ENCODE measurements at regions not wholly inside any gene's neighbourhood (a gene's known extent, or its start where the extent isn't known, plus 50 kb on each side); places are given as distances from the start of the nearest gene placed in this dataset.
"Not testable (repeated sequence)": the region's sequence is repeated elsewhere in the genome, so short reads cannot be mapped to it uniquely, and the experiment has no call there.

- H3F3A ChIP-seq (ENCODE audit: low read depth) = no peaks in the 10 kb centered on the region
- Mint-ChIP-seq H3K27me3 (ENCODE audit: insufficient read depth, low read depth) (peaks cover 4% of the 10 kb centered on the region), H3K9me3 (no peaks in the 10 kb centered on the region), H3K4me3 (no peak overlapping the region), H3K4me1 (peaks cover 2% of the 10 kb centered on the region), H3K36me3 (no peaks in the 10 kb centered on the region), H3K27ac (no peak overlapping the region)
- H3K36me3 ChIP-seq = no peaks in the 10 kb centered on the region
- H3K27ac ChIP-seq = no peak overlapping the region
- no peaks in the 10 kb centered on the region for H3K79me2 ChIP-seq (ENCODE audit: low read depth)
- no peaks in the 10 kb centered on the region for H3K9me3 ChIP-seq (ENCODE audit: low read depth)
- TF ChIP-seq CTCF (IDR thresholded peaks at IDR 0.05) (no peak), EZH2 (IDR thresholded peaks at IDR 0.05) (no peak), EZH2phosphoT487 (IDR thresholded peaks at IDR 0.05) (no peak)
- H3K4me2 ChIP-seq = no peak overlapping the region
- H2AFZ ChIP-seq (replicated peaks) = no peak overlapping the region
- no peak for DNase-seq (ENCODE audit: low spot score)
- no peak overlapping the region for H3K4me3 ChIP-seq
- no peaks in the 10 kb centered on the region for H3K27me3 ChIP-seq
- no peaks in the 10 kb centered on the region for H4K20me1 ChIP-seq (ENCODE audit: low read depth)
- H3K9ac ChIP-seq = no peak overlapping the region
- peaks cover 2% of the 10 kb centered on the region for H3K4me1 ChIP-seq
These were observed 186.8 kb downstream of the RPRM start for GRCh38 chr2:153291718-153292117.

- no peaks in the 10 kb centered on the region for H3F3A ChIP-seq (ENCODE audit: low read depth)
- DNase-seq (ENCODE audit: low spot score) = peak; percentile 90
- no peaks in the 10 kb centered on the region for H3K27me3 ChIP-seq
- no peaks in the 10 kb centered on the region for H3K9me3 ChIP-seq (ENCODE audit: low read depth)
- H3K36me3 ChIP-seq = no peaks in the 10 kb centered on the region
- Mint-ChIP-seq H3K27me3 (ENCODE audit: insufficient read depth, low read depth) (peaks cover 2% of the 10 kb centered on the region), H3K4me1 (no peaks in the 10 kb centered on the region), H3K9me3 (peaks cover 9% of the 10 kb centered on the region), H3K4me3 (no peak overlapping the region), H3K27ac (no peak overlapping the region), H3K36me3 (no peaks in the 10 kb centered on the region)
- TF ChIP-seq CTCF (IDR thresholded peaks at IDR 0.05) (peak; percentile 77), EZH2 (IDR thresholded peaks at IDR 0.05) (no peak)
- H3K4me1 ChIP-seq = no peaks in the 10 kb centered on the region
- H3K27ac ChIP-seq = no peak overlapping the region
- peak overlapping the region; percentile 72 for H3K4me2 ChIP-seq
- no peak overlapping the region for H3K9ac ChIP-seq
- H2AFZ ChIP-seq (replicated peaks) = peak overlapping the region; percentile 87
- H3K4me3 ChIP-seq = peak overlapping the region; percentile 42
- no peaks in the 10 kb centered on the region for H3K79me2 ChIP-seq (ENCODE audit: low read depth)
- no peaks in the 10 kb centered on the region for H4K20me1 ChIP-seq (ENCODE audit: low read depth)
These were observed 191.3 kb downstream of the RPRM start for GRCh38 chr2:153287109-153287801.

GRCh38 chr2:153268941-153269461 lies 209.6 kb downstream of the RPRM start:
- TF ChIP-seq CTCF (IDR thresholded peaks at IDR 0.05) = no peak
- TF ChIP-seq EZH2 (IDR thresholded peaks at IDR 0.05) = no peak
- no peak for TF ChIP-seq EZH2phosphoT487 (IDR thresholded peaks at IDR 0.05)
- no peaks in the 10 kb centered on the region for H3K4me1 ChIP-seq
- no peak for DNase-seq (ENCODE audit: low spot score)
- H3K4me3 Mint-ChIP-seq = no peak overlapping the region
- H3K36me3 Mint-ChIP-seq = no peaks in the 10 kb centered on the region
- H3K4me3 ChIP-seq = no peak overlapping the region
- H3K27me3 ChIP-seq = no peaks in the 10 kb centered on the region
- no peaks in the 10 kb centered on the region for H3K79me2 ChIP-seq (ENCODE audit: low read depth)
- no peaks in the 10 kb centered on the region for H3F3A ChIP-seq (ENCODE audit: low read depth)
- H3K4me1 Mint-ChIP-seq = no peaks in the 10 kb centered on the region
- H3K27ac ChIP-seq = no peak overlapping the region
- H3K9me3 ChIP-seq (ENCODE audit: low read depth) = no peaks in the 10 kb centered on the region
- no peak overlapping the region for H3K9ac ChIP-seq
- H3K27ac Mint-ChIP-seq = no peak overlapping the region
- no peak overlapping the region for H2AFZ ChIP-seq (replicated peaks)
- peaks cover 2% of the 10 kb centered on the region for H3K27me3 Mint-ChIP-seq (ENCODE audit: insufficient read depth, low read depth)
- H3K36me3 ChIP-seq = no peaks in the 10 kb centered on the region
- H3K9me3 Mint-ChIP-seq = peaks cover 2% of the 10 kb centered on the region
- H3K4me2 ChIP-seq = no peak overlapping the region
- H4K20me1 ChIP-seq (ENCODE audit: low read depth) = no peaks in the 10 kb centered on the region

- not testable (repeated sequence) for H3K27me3 ChIP-seq; H4K20me1 ChIP-seq (ENCODE audit: low read depth); H3K27me3 Mint-ChIP-seq (ENCODE audit: insufficient read depth, low read depth); H3K36me3 ChIP-seq; H3K27ac ChIP-seq; H3K79me2 ChIP-seq (ENCODE audit: low read depth); H3K4me1 ChIP-seq; H3K9me3 ChIP-seq (ENCODE audit: low read depth); H3F3A ChIP-seq (ENCODE audit: low read depth); H3K4me3 ChIP-seq; H2AFZ ChIP-seq (replicated peaks); H3K27ac Mint-ChIP-seq; DNase-seq (ENCODE audit: low spot score); H3K4me3 Mint-ChIP-seq; H3K36me3 Mint-ChIP-seq; H3K4me2 ChIP-seq; H3K4me1 Mint-ChIP-seq; H3K9ac ChIP-seq
- peaks cover 12% of the 10 kb centered on the region for H3K9me3 Mint-ChIP-seq
These were observed 221.7 kb downstream of the RPRM start for GRCh38 chr2:153256876-153257275.

- H3F3A ChIP-seq (ENCODE audit: low read depth); H3K9me3 ChIP-seq (ENCODE audit: low read depth); H3K27ac Mint-ChIP-seq; H3K4me1 Mint-ChIP-seq; H3K9me3 Mint-ChIP-seq; DNase-seq (ENCODE audit: low spot score); H4K20me1 ChIP-seq (ENCODE audit: low read depth); H3K4me1 ChIP-seq; H3K36me3 Mint-ChIP-seq; H3K4me3 ChIP-seq; H3K27ac ChIP-seq; H2AFZ ChIP-seq (replicated peaks); H3K4me2 ChIP-seq; H3K27me3 Mint-ChIP-seq (ENCODE audit: insufficient read depth, low read depth); H3K9ac ChIP-seq; H3K36me3 ChIP-seq; H3K79me2 ChIP-seq (ENCODE audit: low read depth); H3K4me3 Mint-ChIP-seq; H3K27me3 ChIP-seq: not testable (repeated sequence)
These were observed 231.9 kb downstream of the RPRM start for GRCh38 chr2:153246636-153247035.
